Heart left ventricle (tissue), 16 donors: ENCODE measurements at regions not wholly inside any gene's neighbourhood (a gene's known extent, or its start where the extent isn't known, plus 50 kb on each side); places are given as distances from the start of the nearest gene placed in this dataset.
A peak's percentile ranks its signal among the peaks of the same experiment; 100 is the strongest.

ENCODE experiments used
- ATAC-seq, 4 donors: fragments of 200-7000 bp; cut with Tn5 transposase; one replicate each; pipeline ENCODE4 v1.9.1; 2020 to 2022; ENCODE audit warnings: moderate library complexity in 4 of 4, mild to moderate bottlenecking in 3 of 4, moderate number of reproducible peaks in 1 of 4
- DNase-seq, 5 donors: peaks; one replicate each; pipeline ENCODE4 v3.0.0-alpha.2; 2020
- H3K27ac ChIP-seq, 12 donors: fragments of 200-600 bp; sonication (generic) in 4 of 12; one replicate each; pipeline versions ENCODE4 v1.5.0 to v1.8.0; 2016 to 2022; ENCODE audit warnings: mild to moderate bottlenecking in 2 of 12
- H3K27me3 ChIP-seq, 9 donors: fragments of 200-600 bp; sonication (generic) in 2 of 9; one replicate each; pipeline versions ENCODE4 v1.5.1 to v1.8.0; 2016 to 2022; ENCODE audit warnings: mild to moderate bottlenecking in 3 of 9
- H3K36me3 ChIP-seq, 9 donors: fragments of 200-600 bp; sonication (generic) in 2 of 9; one replicate each; pipeline versions ENCODE4 v1.5.0 to v1.8.0; 2018 to 2022; ENCODE audit warnings: mild to moderate bottlenecking in 2 of 9
- H3K4me1 ChIP-seq, 12 donors: fragments of 200-600 bp; sonication (generic) in 4 of 12; one replicate each; pipeline versions ENCODE4 v1.5.0 to v1.8.0; 2016 to 2022; ENCODE audit warnings: mild to moderate bottlenecking in 3 of 12
- H3K4me3 ChIP-seq, 12 donors: fragments of 200-600 bp; sonication (generic) in 4 of 12; one replicate each; pipeline versions ENCODE4 v1.5.0 to v1.8.0; 2017 to 2022; ENCODE audit warnings: mild to moderate bottlenecking in 9 of 12, moderate library complexity in 4 of 12
- H3K9me3 ChIP-seq, 12 donors: fragments of 200-600 bp; sonication (generic) in 4 of 12; one replicate each; pipeline versions ENCODE4 v1.5.0 to v1.8.0; 2016 to 2022; ENCODE audit warnings: mild to moderate bottlenecking in 1 of 12
- POLR2A ChIP-seq, 2 donors: fragments of 450-650 bp; IDR thresholded peaks; one replicate each; pipeline ENCODE4 v1.6.1; 2017; ENCODE audit warnings: antibody characterized with exemption in 2 of 2, mild to moderate bottlenecking in 2 of 2, moderate library complexity in 2 of 2
- WGBS, 4 donors: extraction: QIAGEN DNeasy Blood & Tissue Kit in 2 of 4; methylation state at CpG; one replicate each; pipeline versions ENCODE4 v1.1.5 to v1.1.7; 2013 to 2018; 5-methylcytosine and 5-hydroxymethylcytosine counted together
- intact Hi-C, 10 donors: fragments of 100-400 bp; cut with DNase I; formaldehyde crosslinking; loops; one replicate each; pipeline versions ENCODE4 v1.11.1 to v1.14.2; 2022
- TF ChIP-seq, protein P1 (sequence below), 12 donors: fragments of 200-600 bp; sonication (generic) in 4 of 12; IDR thresholded peaks; one replicate each; pipeline versions ENCODE4 v1.5.0 to v1.8.0; 2018 to 2022; ENCODE audit warnings: antibody characterized with exemption in 12 of 12, mild to moderate bottlenecking in 5 of 12
- donor health status: ischemic (EF 13 %, LVEDD 7.1; RV severe dilation, severe dysfunction).
- donor health status: healthy with polysubstance abuse.
- donor health status: DM: no; HTN: yes; CAD: no.
- donor health status: DM: no; HTN: no; CAD: no.
- donor health status: ischemic (EF 25% LVEDD 6.9; RV normal size, moderate dysfunction).
- donor health status: ischemic (EF 25% LVEDD 5.7; RV mildly dilated, moderate dysfunction).
- donor health status: healthy.
- donor health status: DM: yes; HTN: yes; CAD: no.
- donor health status: ischemic (EF 35%, LVEDD 5.7; RV mildly dilated, moderate dysfunction).
- donor health status: nonischemic (EF 11% LVEDD 7.7; RV severe dilation, severe dysfunction).
- donor health status: DM: yes; HTN: yes; CAD: no.
- donor health status: PGD.
- donor health status: ischemic (EF 29% LVEDD 5.4; RV normal size, mild dysfunction).
- donor health status: nonischemic (EF 23%, LVEDD 6.1; RV moderate dilation, normal function).

DNA sequence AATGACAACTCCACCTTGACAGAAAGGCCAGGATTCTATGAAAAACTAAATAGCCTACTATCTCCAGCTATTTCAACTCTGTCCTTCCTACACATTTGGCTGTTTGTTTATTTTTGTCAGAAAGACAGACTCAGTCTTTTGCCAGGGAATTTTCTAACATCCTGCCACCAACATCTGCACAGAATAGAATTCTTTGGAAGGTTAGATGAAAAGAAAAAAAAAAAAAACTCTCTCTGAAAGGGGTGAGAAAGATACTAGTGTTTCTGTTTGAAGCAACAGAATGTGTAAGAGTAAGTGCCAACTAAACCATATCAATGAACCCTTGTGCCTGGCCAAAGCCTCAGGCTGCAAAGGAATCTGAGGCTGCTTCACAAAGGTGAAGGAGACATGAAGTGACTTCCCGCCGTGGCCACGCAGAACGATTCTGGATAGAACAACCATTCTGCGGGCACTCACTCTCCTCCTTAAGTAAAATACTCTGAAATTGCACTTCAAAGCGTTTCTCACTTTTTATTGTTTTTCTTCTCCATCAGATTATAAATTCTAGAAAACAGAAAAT is 498.2 kb downstream of the IRS2 start:
- no peaks in the 10 kb centered on the region for H3K27me3 ChIP-seq
- no peaks in the 10 kb centered on the region for H3K36me3 ChIP-seq
- no peaks in the 10 kb centered on the region for H3K9me3 ChIP-seq
- no peak overlapping the region for H3K4me3 ChIP-seq
- no peak for TF ChIP-seq POLR2A (IDR thresholded peaks at IDR 0.05)
- TF ChIP-seq, protein P1, sequence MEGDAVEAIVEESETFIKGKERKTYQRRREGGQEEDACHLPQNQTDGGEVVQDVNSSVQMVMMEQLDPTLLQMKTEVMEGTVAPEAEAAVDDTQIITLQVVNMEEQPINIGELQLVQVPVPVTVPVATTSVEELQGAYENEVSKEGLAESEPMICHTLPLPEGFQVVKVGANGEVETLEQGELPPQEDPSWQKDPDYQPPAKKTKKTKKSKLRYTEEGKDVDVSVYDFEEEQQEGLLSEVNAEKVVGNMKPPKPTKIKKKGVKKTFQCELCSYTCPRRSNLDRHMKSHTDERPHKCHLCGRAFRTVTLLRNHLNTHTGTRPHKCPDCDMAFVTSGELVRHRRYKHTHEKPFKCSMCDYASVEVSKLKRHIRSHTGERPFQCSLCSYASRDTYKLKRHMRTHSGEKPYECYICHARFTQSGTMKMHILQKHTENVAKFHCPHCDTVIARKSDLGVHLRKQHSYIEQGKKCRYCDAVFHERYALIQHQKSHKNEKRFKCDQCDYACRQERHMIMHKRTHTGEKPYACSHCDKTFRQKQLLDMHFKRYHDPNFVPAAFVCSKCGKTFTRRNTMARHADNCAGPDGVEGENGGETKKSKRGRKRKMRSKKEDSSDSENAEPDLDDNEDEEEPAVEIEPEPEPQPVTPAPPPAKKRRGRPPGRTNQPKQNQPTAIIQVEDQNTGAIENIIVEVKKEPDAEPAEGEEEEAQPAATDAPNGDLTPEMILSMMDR (IDR thresholded peaks at IDR 0.05): no peak
- WGBS, 4 donors: 65 to 72% (median 67%) methylated on average over 6 of the region's 6 CpGs
- DNase-seq (no peak), ATAC-seq (peak in 1 of 4 donors; percentile 39)
- peaks cover 0 to 5% (median 0%) of the 10 kb centered on the region in 12 donors for H3K4me1 ChIP-seq
- no peak overlapping the region for H3K27ac ChIP-seq
- intact Hi-C loops: no loop called here

DNA sequence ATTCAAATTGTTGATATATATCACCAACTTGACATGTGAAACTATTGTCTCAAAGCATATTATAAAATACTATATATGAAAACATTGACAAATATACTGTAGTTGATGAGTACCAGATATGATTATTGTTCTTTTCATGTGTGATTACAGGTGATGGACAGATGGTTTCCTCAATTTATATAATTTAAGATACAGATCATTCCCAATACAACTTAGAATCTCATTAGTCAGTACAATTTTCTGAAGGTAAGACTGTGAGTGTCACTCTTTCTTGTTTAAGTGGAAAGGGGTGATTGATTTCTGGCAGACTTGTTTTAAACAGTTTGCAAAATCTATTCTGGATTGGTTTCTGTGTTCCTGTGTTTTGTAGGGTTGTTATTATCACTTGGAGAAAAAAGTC is 498.8 kb downstream of the IRS2 start:
- no peaks in the 10 kb centered on the region for H3K36me3 ChIP-seq
- intact Hi-C loops: no loop called here
- H3K4me3 ChIP-seq: no peak overlapping the region
- peaks cover 0 to 5% (median 0%) of the 10 kb centered on the region in 12 donors for H3K4me1 ChIP-seq
- H3K9me3 ChIP-seq: no peaks in the 10 kb centered on the region
- no peak for TF ChIP-seq POLR2A (IDR thresholded peaks at IDR 0.05)
- TF ChIP-seq, protein P1 (IDR thresholded peaks at IDR 0.05): no peak
- DNase-seq (no peak), ATAC-seq (no peak)
- H3K27me3 ChIP-seq: no peaks in the 10 kb centered on the region
- no peak overlapping the region for H3K27ac ChIP-seq

DNA sequence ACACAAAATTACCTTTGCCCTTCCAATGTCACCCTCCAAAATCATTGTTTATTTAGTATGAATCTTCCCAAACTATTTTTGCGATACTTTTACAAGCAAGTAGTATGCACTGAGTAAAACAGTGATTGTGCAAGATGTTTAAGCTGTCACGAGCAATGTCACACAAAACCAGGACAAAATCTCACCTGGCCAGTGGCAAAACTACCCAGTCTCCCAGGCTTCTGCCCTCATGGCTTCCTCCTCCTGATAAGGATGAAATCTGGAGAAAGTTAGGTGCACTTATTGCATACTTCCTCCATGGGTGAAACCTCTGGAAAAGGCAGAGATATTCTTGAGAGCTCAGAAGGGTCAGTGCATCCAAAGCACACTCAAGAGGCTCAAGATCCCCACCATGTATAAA is 500.8 kb downstream of the IRS2 start:
- intact Hi-C loops: no loop called here
- no peak for ATAC-seq

DNA sequence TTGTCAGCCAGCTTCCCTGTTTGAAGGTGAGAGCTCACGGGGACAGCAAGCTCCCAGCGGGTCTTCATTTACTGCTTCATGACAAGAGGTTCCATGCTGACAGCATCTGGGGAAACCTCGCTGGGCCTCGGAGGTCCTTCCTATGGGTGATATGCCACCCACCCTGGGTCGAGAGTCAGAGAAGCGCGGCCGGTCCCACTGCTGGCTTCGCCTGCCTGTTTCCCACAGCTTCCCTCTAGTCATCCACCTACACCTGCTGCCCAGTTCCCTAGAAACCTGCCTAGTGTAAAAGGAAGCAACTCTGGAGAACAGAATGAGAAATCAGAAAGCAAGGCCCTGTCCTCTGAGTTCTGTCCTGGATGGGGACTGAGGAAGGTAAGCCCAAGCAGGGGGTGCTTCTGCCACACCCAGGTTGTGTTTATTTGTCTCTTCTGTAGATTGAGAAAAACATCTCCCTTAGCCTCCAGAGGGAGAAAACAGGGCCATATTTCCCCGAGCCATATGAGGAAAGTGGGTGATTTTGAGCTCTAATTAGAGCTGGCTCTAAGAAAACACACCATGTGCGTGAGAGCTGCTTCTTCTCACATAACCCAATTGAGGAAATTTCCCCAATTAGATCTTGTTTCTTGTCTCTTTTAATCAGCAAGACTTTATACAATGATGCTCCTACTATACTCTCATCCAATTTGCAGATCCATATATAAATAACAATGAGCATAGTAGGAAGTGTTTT is 504.3 kb downstream of the IRS2 start:
- ATAC-seq: peak in 1 of 4 donors; percentile 25
- no peak for TF ChIP-seq POLR2A (IDR thresholded peaks at IDR 0.05)
- TF ChIP-seq, protein P1 (IDR thresholded peaks at IDR 0.05): no peak
- peak overlapping the region in 11 of 12 donors; percentile 15 to 71 (median 61) for H3K27ac ChIP-seq
- no peaks in the 10 kb centered on the region for H3K27me3 ChIP-seq
- peak overlapping the region in 1 of 12 donors; percentile 24 for H3K4me3 ChIP-seq
- WGBS, 4 donors: 61 to 75% (median 70%) methylated on average over 6 to 11 of the region's 11 CpGs
- peaks cover 0 to 5% (median 0%) of the 10 kb centered on the region in 12 donors for H3K9me3 ChIP-seq
- intact Hi-C loops: no loop called here
- no peaks in the 10 kb centered on the region for H3K36me3 ChIP-seq
- peaks cover 0 to 10% (median 0%) of the 10 kb centered on the region in 12 donors for H3K4me1 ChIP-seq
- peak in 2 of 5 donors; percentile 50 to 64 for DNase-seq

More for the DNA sequence above, 500.8 kb downstream of the IRS2 start:
- H3K27ac ChIP-seq: no peak overlapping the region
- TF ChIP-seq, protein P1 (IDR thresholded peaks at IDR 0.05): no peak
- no peak for TF ChIP-seq POLR2A (IDR thresholded peaks at IDR 0.05)
- no peak overlapping the region for H3K4me3 ChIP-seq
- no peak for DNase-seq
- peaks cover 0 to 5% (median 0%) of the 10 kb centered on the region in 12 donors for H3K9me3 ChIP-seq
- no peaks in the 10 kb centered on the region for H3K36me3 ChIP-seq
- H3K27me3 ChIP-seq: no peaks in the 10 kb centered on the region
- WGBS, 4 donors: 84 to 96% (median 90%) methylated on average over 2 of the region's 2 CpGs
- H3K4me1 ChIP-seq: peaks cover 0 to 10% (median 0%) of the 10 kb centered on the region in 12 donors
